ENCODE measurements at regions not wholly inside any gene's neighbourhood (a gene's known extent, or its start where the extent isn't known, plus 50 kb on each side); places are given as distances from the start of the nearest gene placed in this dataset.

DNA sequence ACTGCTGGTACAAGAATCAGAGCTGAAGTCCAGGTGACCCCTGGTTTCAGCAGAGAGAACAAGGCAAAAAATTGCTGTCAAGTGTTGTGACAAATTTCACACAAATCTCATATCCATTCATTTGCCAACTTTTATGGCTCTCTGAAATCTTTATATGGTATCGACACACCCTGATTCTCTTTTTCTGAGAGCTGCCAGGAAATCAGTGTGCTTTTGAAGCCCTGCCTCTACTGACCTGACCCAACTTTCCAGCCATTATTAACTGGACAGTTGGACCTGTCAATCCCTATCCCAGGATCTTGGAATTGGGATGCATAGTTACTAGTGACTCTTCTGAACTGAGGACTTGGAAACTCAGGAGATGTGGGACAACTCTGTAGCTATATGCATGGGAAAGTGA, 288.2 kb upstream of the GADL1 start:
- TF ChIP-seq, protein P1, sequence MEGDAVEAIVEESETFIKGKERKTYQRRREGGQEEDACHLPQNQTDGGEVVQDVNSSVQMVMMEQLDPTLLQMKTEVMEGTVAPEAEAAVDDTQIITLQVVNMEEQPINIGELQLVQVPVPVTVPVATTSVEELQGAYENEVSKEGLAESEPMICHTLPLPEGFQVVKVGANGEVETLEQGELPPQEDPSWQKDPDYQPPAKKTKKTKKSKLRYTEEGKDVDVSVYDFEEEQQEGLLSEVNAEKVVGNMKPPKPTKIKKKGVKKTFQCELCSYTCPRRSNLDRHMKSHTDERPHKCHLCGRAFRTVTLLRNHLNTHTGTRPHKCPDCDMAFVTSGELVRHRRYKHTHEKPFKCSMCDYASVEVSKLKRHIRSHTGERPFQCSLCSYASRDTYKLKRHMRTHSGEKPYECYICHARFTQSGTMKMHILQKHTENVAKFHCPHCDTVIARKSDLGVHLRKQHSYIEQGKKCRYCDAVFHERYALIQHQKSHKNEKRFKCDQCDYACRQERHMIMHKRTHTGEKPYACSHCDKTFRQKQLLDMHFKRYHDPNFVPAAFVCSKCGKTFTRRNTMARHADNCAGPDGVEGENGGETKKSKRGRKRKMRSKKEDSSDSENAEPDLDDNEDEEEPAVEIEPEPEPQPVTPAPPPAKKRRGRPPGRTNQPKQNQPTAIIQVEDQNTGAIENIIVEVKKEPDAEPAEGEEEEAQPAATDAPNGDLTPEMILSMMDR (IDR thresholded peaks at IDR 0.05): no peak
- TF ChIP-seq POLR2A (IDR thresholded peaks at IDR 0.05): no peak

All from body of pancreas (tissue), 4 donors.